SK-N-DZ (cell line): ENCODE measurements at regions not wholly inside any gene's neighbourhood (a gene's known extent, or its start where the extent isn't known, plus 50 kb on each side); places are given as distances from the start of the nearest gene placed in this dataset.

ENCODE experiments used
- DNase-seq: peaks from one replicate; pipeline ENCODE4 v3.0.0-alpha.2; 2015; ENCODE audit warnings: low spot score

GRCh38 chr2:134169788-134170187, 84.1 kb upstream of the MGAT5 start:
- no peak for DNase-seq

- no peak for DNase-seq
These were observed 83.6 kb upstream of the MGAT5 start for GRCh38 chr2:134170294-134170693.

- no peak for DNase-seq
These were observed 83.2 kb upstream of the MGAT5 start for GRCh38 chr2:134170700-134171099.

GRCh38 chr2:134173338-134174016, 80.4 kb upstream of the MGAT5 start:
- no peak for DNase-seq

- no peak for DNase-seq
These were observed 79.2 kb upstream of the MGAT5 start for GRCh38 chr2:134174711-134175110.

- no peak for DNase-seq
These were observed 78.0 kb upstream of the MGAT5 start for GRCh38 chr2:134175834-134176233.

- no peak for DNase-seq
These were observed 76.4 kb upstream of the MGAT5 start for GRCh38 chr2:134177351-134177931.

GRCh38 chr2:134178138-134178877, 75.6 kb upstream of the MGAT5 start:
- no peak for DNase-seq

GRCh38 chr2:134181219-134181618, 72.7 kb upstream of the MGAT5 start:
- no peak for DNase-seq

GRCh38 chr2:134183679-134184078, 70.2 kb upstream of the MGAT5 start:
- no peak for DNase-seq

- no peak for DNase-seq
These were observed 68.2 kb upstream of the MGAT5 start for GRCh38 chr2:134185639-134186038.

GRCh38 chr2:134189009-134189720, 64.7 kb upstream of the MGAT5 start:
- DNase-seq = no peak

GRCh38 chr2:134190062-134190806, 63.6 kb upstream of the MGAT5 start:
- no peak for DNase-seq

- DNase-seq = no peak
These were observed 63.1 kb upstream of the MGAT5 start for GRCh38 chr2:134190807-134191203.

- DNase-seq = no peak
These were observed 62.0 kb upstream of the MGAT5 start for GRCh38 chr2:134191835-134192234.

GRCh38 chr2:134193006-134193405, 60.9 kb upstream of the MGAT5 start:
- no peak for DNase-seq

- DNase-seq = no peak
These were observed 59.4 kb upstream of the MGAT5 start for GRCh38 chr2:134194519-134194918.

- DNase-seq = no peak
These were observed 58.5 kb upstream of the MGAT5 start for GRCh38 chr2:134195341-134195740.

GRCh38 chr2:134197445-134197844, 56.4 kb upstream of the MGAT5 start:
- no peak for DNase-seq

GRCh38 chr2:134198006-134198634, 55.8 kb upstream of the MGAT5 start:
- DNase-seq = no peak

- no peak for DNase-seq
These were observed 54.7 kb upstream of the MGAT5 start for GRCh38 chr2:134199123-134199522.
